Stimulated activated naive CD8-positive, alpha-beta T cell treated with anti-CD3 and anti-CD28 coated beads, Interleukin-15, amount 100 ng/mL, for 72 hours (primary cell): ENCODE measurements at regions not wholly inside any gene's neighbourhood (a gene's known extent, or its start where the extent isn't known, plus 50 kb on each side); places are given as distances from the start of the nearest gene placed in this dataset.
A peak's percentile ranks its signal among the peaks of the same experiment; 100 is the strongest.

Source experiments
- ATAC-seq: fragments of 150-1000 bp; cut with Tn5 transposase; 2 replicates; pipeline ENCODE4 v1.10.0; 2021; ENCODE audit warnings: mild to moderate bottlenecking, moderate library complexity
- DNase-seq, 2 donors: peaks; one replicate each; pipeline ENCODE4 v3.0.0; 2021 to 2022
- H3K27ac Mint-ChIP-seq, 2 donors: one replicate each; pipeline ENCODE4 v1.8.0; 2022; ENCODE audit warnings: mild to moderate bottlenecking in 2 of 2, mixed read lengths in 2 of 2, moderate library complexity in 2 of 2
- H3K27me3 Mint-ChIP-seq: one replicate; pipeline ENCODE4 v1.8.0; 2022; ENCODE audit warnings: mixed read lengths
- H3K4me1 Mint-ChIP-seq: one replicate; pipeline ENCODE4 v1.8.0; 2022; ENCODE audit warnings: mild to moderate bottlenecking, mixed read lengths
- H3K4me3 Mint-ChIP-seq, 2 donors: one replicate each; pipeline ENCODE4 v1.8.0; 2022; ENCODE audit warnings: mild to moderate bottlenecking in 2 of 2, mixed read lengths in 2 of 2, moderate library complexity in 1 of 2
- H3K9me3 Mint-ChIP-seq, 2 donors: one replicate each; pipeline ENCODE4 v1.8.0; 2022; ENCODE audit warnings: mixed read lengths in 2 of 2

GRCh38 chr10:60502621-60503020, 112.9 kb upstream of the ANK3 start:
- Mint-ChIP-seq H3K4me3 (no peak overlapping the region), H3K9me3 (no peaks in the 10 kb centered on the region), H3K27me3 (no peaks in the 10 kb centered on the region), H3K27ac (no peak overlapping the region), H3K4me1 (no peaks in the 10 kb centered on the region)
- DNase-seq (no peak), ATAC-seq (no peak)

- H3K27ac Mint-ChIP-seq, result no peak overlapping the region
- no peaks in the 10 kb centered on the region for H3K27me3 Mint-ChIP-seq
- no peak for ATAC-seq
- no peaks in the 10 kb centered on the region for H3K4me1 Mint-ChIP-seq
- H3K9me3 Mint-ChIP-seq, result no peaks in the 10 kb centered on the region
- DNase-seq, result no peak
- H3K4me3 Mint-ChIP-seq, result no peak overlapping the region
Measured at GRCh38 chr10:60498985-60499384, 109.3 kb upstream of the ANK3 start.

GRCh38 chr10:60497364-60497763, 107.7 kb upstream of the ANK3 start:
- H3K27me3 Mint-ChIP-seq, result no peaks in the 10 kb centered on the region
- peaks cover 0 to 6% of the 10 kb centered on the region in 2 donors for H3K9me3 Mint-ChIP-seq
- no peak overlapping the region for H3K4me3 Mint-ChIP-seq

GRCh38 chr10:60496181-60496580, 106.5 kb upstream of the ANK3 start:
- ATAC-seq (no peak), DNase-seq (no peak)
- Mint-ChIP-seq H3K9me3 (peaks cover 0 to 6% of the 10 kb centered on the region in 2 donors), H3K4me1 (no peaks in the 10 kb centered on the region), H3K4me3 (no peak overlapping the region), H3K27me3 (no peaks in the 10 kb centered on the region), H3K27ac (no peak overlapping the region)

More at GRCh38 chr10:60497364-60497763, 107.7 kb upstream of the ANK3 start:
- DNase-seq (no peak), ATAC-seq (no peak)
- H3K27ac Mint-ChIP-seq, result no peak overlapping the region
- no peaks in the 10 kb centered on the region for H3K4me1 Mint-ChIP-seq

GRCh38 chr10:60495338-60496055, 105.8 kb upstream of the ANK3 start:
- no peak for ATAC-seq

GRCh38 chr10:60494774-60495173, 105.1 kb upstream of the ANK3 start:
- Mint-ChIP-seq H3K4me1 (peaks cover 8% of the 10 kb centered on the region), H3K27me3 (no peaks in the 10 kb centered on the region), H3K27ac (no peak overlapping the region), H3K9me3 (peaks cover 0 to 6% of the 10 kb centered on the region in 2 donors), H3K4me3 (no peak overlapping the region)
- DNase-seq, result no peak
- ATAC-seq, result no peak

More at GRCh38 chr10:60495338-60496055, 105.8 kb upstream of the ANK3 start:
- H3K9me3 Mint-ChIP-seq, result peaks cover 0 to 6% of the 10 kb centered on the region in 2 donors
- no peak overlapping the region for H3K27ac Mint-ChIP-seq
- H3K4me3 Mint-ChIP-seq, result no peak overlapping the region
- no peaks in the 10 kb centered on the region for H3K27me3 Mint-ChIP-seq
- DNase-seq, result no peak
- H3K4me1 Mint-ChIP-seq, result peaks cover under 1% of the 10 kb centered on the region

- DNase-seq, result no peak
- Mint-ChIP-seq H3K4me3 (no peak overlapping the region), H3K4me1 (peaks cover 9% of the 10 kb centered on the region), H3K9me3 (peaks cover 0 to 6% of the 10 kb centered on the region in 2 donors), H3K27ac (no peak overlapping the region), H3K27me3 (no peaks in the 10 kb centered on the region)
- no peak for ATAC-seq
Measured at GRCh38 chr10:60491162-60491561, 101.5 kb upstream of the ANK3 start.

- ATAC-seq (no peak), DNase-seq (no peak)
- Mint-ChIP-seq H3K27me3 (no peaks in the 10 kb centered on the region), H3K4me3 (no peak overlapping the region), H3K4me1 (peaks cover 9% of the 10 kb centered on the region), H3K9me3 (peaks cover 0 to 6% of the 10 kb centered on the region in 2 donors), H3K27ac (no peak overlapping the region)
Measured at GRCh38 chr10:60490013-60490412, 100.3 kb upstream of the ANK3 start.

GRCh38 chr10:60488111-60488669, 98.5 kb upstream of the ANK3 start:
- Mint-ChIP-seq H3K27ac (peak overlapping the region in 1 of 2 donors; percentile 13), H3K4me1 (peaks cover 9% of the 10 kb centered on the region), H3K4me3 (no peak overlapping the region), H3K9me3 (peaks cover 0 to 3% of the 10 kb centered on the region in 2 donors), H3K27me3 (no peaks in the 10 kb centered on the region)
- DNase-seq (no peak), ATAC-seq (no peak)

- no peaks in the 10 kb centered on the region for H3K9me3 Mint-ChIP-seq
- no peaks in the 10 kb centered on the region for H3K27me3 Mint-ChIP-seq
- H3K27ac Mint-ChIP-seq, result no peak overlapping the region
- DNase-seq, result no peak
- ATAC-seq, result no peak
- H3K4me1 Mint-ChIP-seq, result peaks cover 9% of the 10 kb centered on the region
- no peak overlapping the region for H3K4me3 Mint-ChIP-seq
Measured at GRCh38 chr10:60487543-60487942, 97.9 kb upstream of the ANK3 start.

- Mint-ChIP-seq H3K4me3 (no peak overlapping the region), H3K4me1 (peaks cover 6% of the 10 kb centered on the region), H3K27me3 (no peaks in the 10 kb centered on the region), H3K9me3 (no peaks in the 10 kb centered on the region), H3K27ac (no peak overlapping the region)
- ATAC-seq, result no peak
- DNase-seq, result no peak
Measured at GRCh38 chr10:60485025-60485424, 95.3 kb upstream of the ANK3 start.

- DNase-seq, result no peak
- Mint-ChIP-seq H3K9me3 (no peaks in the 10 kb centered on the region), H3K4me1 (peaks cover 7% of the 10 kb centered on the region), H3K4me3 (no peak overlapping the region), H3K27ac (no peak overlapping the region), H3K27me3 (no peaks in the 10 kb centered on the region)
- ATAC-seq, result no peak
Measured at GRCh38 chr10:60480865-60481563, 91.3 kb upstream of the ANK3 start.

- Mint-ChIP-seq H3K9me3 (no peaks in the 10 kb centered on the region), H3K27me3 (no peaks in the 10 kb centered on the region), H3K27ac (no peak overlapping the region), H3K4me3 (no peak overlapping the region), H3K4me1 (peaks cover 7% of the 10 kb centered on the region)
- ATAC-seq (peak; percentile 68), DNase-seq (no peak)
Measured at GRCh38 chr10:60479305-60480020, 89.8 kb upstream of the ANK3 start.

GRCh38 chr10:60476451-60476850, 86.8 kb upstream of the ANK3 start:
- H3K27me3 Mint-ChIP-seq, result no peaks in the 10 kb centered on the region
- ATAC-seq (no peak), DNase-seq (no peak)
- no peaks in the 10 kb centered on the region for H3K9me3 Mint-ChIP-seq
- peaks cover 7% of the 10 kb centered on the region for H3K4me1 Mint-ChIP-seq
- H3K4me3 Mint-ChIP-seq, result no peak overlapping the region
- H3K27ac Mint-ChIP-seq, result no peak overlapping the region

- no peak overlapping the region for H3K27ac Mint-ChIP-seq
- ATAC-seq, result no peak
- H3K4me1 Mint-ChIP-seq, result no peaks in the 10 kb centered on the region
- no peaks in the 10 kb centered on the region for H3K9me3 Mint-ChIP-seq
- DNase-seq, result no peak
- no peaks in the 10 kb centered on the region for H3K27me3 Mint-ChIP-seq
- no peak overlapping the region for H3K4me3 Mint-ChIP-seq
Measured at GRCh38 chr10:60473557-60473956, 83.9 kb upstream of the ANK3 start.

- Mint-ChIP-seq H3K9me3 (no peaks in the 10 kb centered on the region), H3K27me3 (no peaks in the 10 kb centered on the region), H3K4me1 (no peaks in the 10 kb centered on the region)
Measured at GRCh38 chr10:60470091-60470490, 80.4 kb upstream of the ANK3 start.

More at GRCh38 chr10:60470091-60470490, 80.4 kb upstream of the ANK3 start:
- Mint-ChIP-seq H3K27ac (no peak overlapping the region), H3K4me3 (no peak overlapping the region)
- ATAC-seq (no peak), DNase-seq (no peak)
